ENCODE measurements at regions not wholly inside any gene's neighbourhood (a gene's known extent, or its start where the extent isn't known, plus 50 kb on each side); places are given as distances from the start of the nearest gene placed in this dataset.
A peak's percentile ranks its signal among the peaks of the same experiment; 100 is the strongest.

DNA sequence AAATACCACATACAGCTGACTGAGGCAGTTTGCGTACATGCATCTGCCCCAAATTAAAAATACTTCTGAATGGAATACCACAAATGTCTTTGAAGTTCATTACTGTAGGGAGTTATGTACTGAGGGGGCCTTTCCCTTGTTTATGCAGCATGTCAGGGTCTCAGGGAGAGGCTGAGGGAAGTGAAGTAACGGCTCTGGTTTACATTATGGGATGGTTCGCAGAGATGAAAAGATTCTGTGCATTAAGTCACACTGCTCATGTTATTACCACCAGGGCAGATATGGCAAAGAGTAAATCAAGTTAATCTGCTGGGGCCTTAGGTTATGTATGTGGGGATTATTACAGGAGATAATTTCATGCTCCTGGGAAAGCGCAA is 385.9 kb upstream of the RND3 start:
- TF ChIP-seq, protein P1, sequence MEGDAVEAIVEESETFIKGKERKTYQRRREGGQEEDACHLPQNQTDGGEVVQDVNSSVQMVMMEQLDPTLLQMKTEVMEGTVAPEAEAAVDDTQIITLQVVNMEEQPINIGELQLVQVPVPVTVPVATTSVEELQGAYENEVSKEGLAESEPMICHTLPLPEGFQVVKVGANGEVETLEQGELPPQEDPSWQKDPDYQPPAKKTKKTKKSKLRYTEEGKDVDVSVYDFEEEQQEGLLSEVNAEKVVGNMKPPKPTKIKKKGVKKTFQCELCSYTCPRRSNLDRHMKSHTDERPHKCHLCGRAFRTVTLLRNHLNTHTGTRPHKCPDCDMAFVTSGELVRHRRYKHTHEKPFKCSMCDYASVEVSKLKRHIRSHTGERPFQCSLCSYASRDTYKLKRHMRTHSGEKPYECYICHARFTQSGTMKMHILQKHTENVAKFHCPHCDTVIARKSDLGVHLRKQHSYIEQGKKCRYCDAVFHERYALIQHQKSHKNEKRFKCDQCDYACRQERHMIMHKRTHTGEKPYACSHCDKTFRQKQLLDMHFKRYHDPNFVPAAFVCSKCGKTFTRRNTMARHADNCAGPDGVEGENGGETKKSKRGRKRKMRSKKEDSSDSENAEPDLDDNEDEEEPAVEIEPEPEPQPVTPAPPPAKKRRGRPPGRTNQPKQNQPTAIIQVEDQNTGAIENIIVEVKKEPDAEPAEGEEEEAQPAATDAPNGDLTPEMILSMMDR (conservative IDR thresholded peaks at IDR 0.05) = no peak
- TF ChIP-seq ZFX (IDR thresholded peaks at IDR 0.05) = no peak
- H3K27ac ChIP-seq = no peak overlapping the region

DNA sequence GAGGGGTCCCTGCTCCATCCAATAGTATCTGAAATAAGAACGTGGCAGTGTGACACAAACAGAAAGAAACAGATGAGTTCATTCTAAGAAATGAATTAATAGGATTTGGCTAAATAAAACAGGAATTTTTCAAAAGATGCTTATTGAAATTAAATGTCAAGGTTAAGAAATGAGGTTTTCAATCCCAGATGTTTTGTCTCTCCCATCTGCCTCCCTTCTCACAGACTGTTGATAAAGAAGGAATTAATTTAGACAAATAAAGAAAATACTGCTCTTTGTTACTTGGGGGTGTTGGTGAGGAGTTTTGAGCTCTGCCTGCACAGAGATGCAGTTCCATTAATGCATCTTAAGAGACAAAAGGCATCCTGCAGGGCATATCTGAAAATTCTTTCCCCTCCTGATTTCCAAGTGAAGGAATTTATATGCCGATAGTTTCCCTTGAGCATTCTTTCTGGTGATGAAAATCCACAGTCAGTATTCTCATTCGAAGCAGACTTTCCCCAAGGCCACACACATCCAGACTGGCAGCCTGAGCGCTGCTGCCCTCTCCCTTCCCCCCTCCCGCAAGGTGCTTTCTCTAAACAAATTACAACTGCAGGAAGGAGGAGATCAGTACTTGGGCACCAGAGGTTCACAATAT is 385.4 kb upstream of the RND3 start:
- no peak for TF ChIP-seq ZFX (IDR thresholded peaks at IDR 0.05)
- TF ChIP-seq, protein P1 (conservative IDR thresholded peaks at IDR 0.05) = no peak
- no peak overlapping the region for H3K27ac ChIP-seq

DNA sequence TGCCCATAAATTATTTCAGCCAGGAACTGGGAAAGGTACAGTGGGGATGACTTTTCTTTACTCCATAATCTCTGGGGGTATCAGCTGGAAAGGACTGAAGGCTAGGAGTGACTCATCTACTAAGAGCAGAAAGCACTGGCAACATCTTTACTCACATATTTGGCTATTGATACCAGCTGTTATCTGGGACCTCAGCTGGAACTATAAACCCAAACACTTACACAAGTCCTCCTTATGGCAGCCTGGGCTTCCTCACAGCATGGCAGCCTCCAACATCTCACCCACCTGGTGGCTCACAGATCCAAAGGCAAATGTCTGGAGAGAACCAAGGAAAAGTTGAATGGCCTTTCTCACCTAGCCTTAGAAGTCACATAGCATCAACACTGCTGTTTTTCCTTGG is 379.0 kb upstream of the RND3 start:
- no peak overlapping the region for H3K27ac ChIP-seq
- no peak for TF ChIP-seq ZFX (IDR thresholded peaks at IDR 0.05)
- TF ChIP-seq, protein P1 (conservative IDR thresholded peaks at IDR 0.05) = no peak

DNA sequence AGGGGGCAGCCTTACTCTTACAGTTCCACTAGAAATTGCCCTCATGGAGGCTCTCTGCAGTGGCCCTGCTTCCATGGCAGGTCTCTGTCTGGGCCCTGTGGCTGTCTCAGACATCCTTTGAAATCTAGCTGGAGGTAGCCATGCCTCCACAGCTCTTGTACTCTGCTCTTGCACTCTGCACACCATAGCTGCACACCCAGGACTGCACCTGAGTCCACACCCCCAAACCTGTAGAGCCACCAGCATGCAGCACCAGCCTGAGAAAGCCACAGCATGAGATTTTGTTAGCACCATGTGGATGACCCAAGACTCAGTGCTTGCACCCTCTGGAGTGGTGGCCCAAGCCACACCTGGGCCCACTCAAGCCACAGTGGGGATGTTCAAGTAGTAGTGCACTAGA is 376.2 kb upstream of the RND3 start:
- H3K27ac ChIP-seq = no peak overlapping the region
- TF ChIP-seq ZFX (IDR thresholded peaks at IDR 0.05) = no peak
- TF ChIP-seq, protein P1 (conservative IDR thresholded peaks at IDR 0.05) = no peak

DNA sequence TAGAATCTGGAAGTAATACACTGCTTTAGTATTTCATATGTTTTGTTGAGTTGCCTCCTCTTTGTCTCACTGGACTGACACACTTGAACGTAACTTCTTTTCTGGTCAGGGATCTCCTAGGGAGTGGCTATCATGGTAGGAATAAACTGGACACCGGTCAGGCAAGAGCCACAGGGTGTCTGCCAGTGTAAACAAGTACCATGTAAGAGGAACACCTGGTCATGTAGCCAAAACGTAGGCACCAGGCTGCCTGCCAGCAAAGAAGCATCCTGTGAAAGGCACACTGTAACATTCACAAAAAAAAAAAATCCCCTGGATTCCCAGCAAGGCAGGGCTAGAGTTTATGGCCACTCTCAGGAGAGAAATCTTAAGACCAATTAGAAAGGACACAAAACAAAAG is 372.8 kb upstream of the RND3 start:
- H3K27ac ChIP-seq = peak overlapping the region; percentile 35; the same call in 1 of the 2 replicates
- no peak for TF ChIP-seq ZFX (IDR thresholded peaks at IDR 0.05)
- TF ChIP-seq, protein P1 (conservative IDR thresholded peaks at IDR 0.05) = no peak

DNA sequence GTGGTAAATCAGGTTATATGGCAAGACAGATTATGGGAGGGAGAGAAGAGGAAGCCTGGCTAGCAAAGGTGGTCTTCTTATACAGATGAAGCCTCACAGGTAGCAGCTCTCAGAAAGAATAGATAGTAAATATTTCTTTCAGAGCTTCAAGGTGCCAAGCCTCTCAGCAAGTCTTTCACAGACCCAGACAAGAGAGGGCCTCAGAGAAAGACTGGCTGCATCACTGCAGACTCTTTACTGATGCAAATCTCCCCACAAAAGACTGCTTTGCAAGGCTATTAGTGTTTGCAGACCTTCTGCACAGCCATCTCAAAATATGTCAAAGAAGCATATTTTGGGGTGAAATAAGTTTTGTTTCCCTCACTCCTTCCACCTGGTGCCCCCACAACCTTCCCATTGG is 372.4 kb upstream of the RND3 start:
- no peak for TF ChIP-seq ZFX (IDR thresholded peaks at IDR 0.05)
- TF ChIP-seq, protein P1 (conservative IDR thresholded peaks at IDR 0.05) = no peak
- H3K27ac ChIP-seq = peak overlapping the region; percentile 35; the same call in 1 of the 2 replicates

DNA sequence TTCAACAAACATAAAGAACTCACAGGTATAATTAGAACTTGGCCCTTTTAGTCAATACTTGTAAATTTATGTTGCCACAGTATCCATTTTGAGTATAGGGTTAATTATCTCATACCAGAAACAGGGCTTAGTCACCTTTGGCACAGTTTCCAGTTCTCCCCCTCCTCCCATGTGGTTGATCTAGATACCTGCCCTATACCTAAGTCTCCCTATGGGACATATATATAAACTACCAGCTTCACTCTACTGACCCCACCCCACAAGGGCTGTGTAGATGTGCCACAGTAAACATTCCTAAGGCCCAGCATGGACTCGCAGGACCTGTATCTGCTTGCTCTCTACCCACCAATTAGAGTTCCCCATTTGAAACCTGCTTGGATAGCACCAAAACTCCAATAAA is 371.7 kb upstream of the RND3 start:
- no peak overlapping the region for H3K27ac ChIP-seq
- no peak for TF ChIP-seq ZFX (IDR thresholded peaks at IDR 0.05)
- TF ChIP-seq, protein P1 (conservative IDR thresholded peaks at IDR 0.05) = no peak
